ENCODE measurements at regions not wholly inside any gene's neighbourhood (a gene's known extent, or its start where the extent isn't known, plus 50 kb on each side); places are given as distances from the start of the nearest gene placed in this dataset.
A peak's percentile ranks its signal among the peaks of the same experiment; 100 is the strongest.

DNA sequence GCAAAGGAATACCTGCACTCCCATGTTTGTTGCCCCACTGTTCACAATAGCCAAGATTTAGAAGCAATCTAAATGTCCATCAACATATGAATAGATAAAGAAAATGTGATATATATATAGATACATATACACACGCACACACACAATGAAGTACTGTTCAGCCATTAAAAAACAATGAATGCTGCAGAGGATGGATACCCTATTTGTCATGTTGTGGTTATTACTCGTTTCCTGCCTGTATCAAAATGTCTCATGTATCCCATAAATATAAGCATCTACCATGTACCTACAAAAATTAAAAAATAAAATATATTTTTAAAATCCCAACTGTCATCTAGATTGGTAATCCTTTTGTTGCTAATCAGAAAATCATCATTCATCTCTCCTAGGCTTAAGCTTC, 634.8 kb upstream of the ADGRL2 start:
- Histone ChIP-seq H3K4me1 (ENCODE audit: control insufficient read depth in 2 of 3, insufficient read depth in 2 of 3, low read depth in 1 of 3, low read length in 3 of 3) (no peaks in the 10 kb centered on the region), H3K36me3 (ENCODE audit: control insufficient read depth in 2 of 3, insufficient read depth in 3 of 3, low read length in 3 of 3) (no peaks in the 10 kb centered on the region), H3K4me3 (ENCODE audit: low read length in 3 of 3) (no peak overlapping the region), H3K9me3 (ENCODE audit: control insufficient read depth in 2 of 3, insufficient read depth in 1 of 3, low read length in 3 of 3) (peaks cover 0 to 9% (median 0%) of the 10 kb centered on the region in 3 donors), H3K9ac (ENCODE audit: low read length in 3 of 3) (no peak overlapping the region), H3K27ac (ENCODE audit: low read depth in 2 of 2, low read length in 2 of 2) (no peak overlapping the region), H3K27me3 (ENCODE audit: control insufficient read depth, insufficient read depth, low read length) (no peaks in the 10 kb centered on the region)
- TF ChIP-seq CTCF (IDR thresholded peaks at IDR 0.05; ENCODE audit: borderline replicate concordance, extremely low read depth, insufficient read depth): no peak
- intact Hi-C loops (cut with DNase I): no loop called here
- FAIRE-seq (no peak), DNase-seq (no peak)

DNA sequence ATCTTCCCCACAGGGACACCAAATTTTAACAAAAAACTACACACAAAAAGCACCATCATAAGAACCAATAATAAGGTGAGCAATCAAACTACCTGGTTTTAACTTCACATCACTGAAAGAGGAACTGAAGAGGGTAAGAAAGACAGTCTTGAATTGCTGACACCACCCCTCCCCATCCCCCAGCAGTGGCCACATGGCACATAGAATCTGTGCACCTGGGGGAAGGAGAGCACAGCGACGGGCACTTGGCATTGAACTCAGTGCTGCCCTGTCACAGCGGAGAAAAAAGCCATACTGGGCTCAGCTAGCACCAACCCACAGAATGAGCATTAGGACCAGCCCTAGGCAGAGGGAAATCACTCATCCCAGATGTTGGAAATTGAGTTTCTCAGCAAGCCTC, 640.0 kb upstream of the ADGRL2 start:
- intact Hi-C loops (cut with DNase I): no loop called here
- Histone ChIP-seq H3K4me3 (ENCODE audit: low read length in 3 of 3) (no peak overlapping the region), H3K9me3 (ENCODE audit: control insufficient read depth in 2 of 3, insufficient read depth in 1 of 3, low read length in 3 of 3) (peaks cover 0 to 3% (median 0%) of the 10 kb centered on the region in 3 donors), H3K27me3 (ENCODE audit: control insufficient read depth, insufficient read depth, low read length) (no peaks in the 10 kb centered on the region), H3K36me3 (ENCODE audit: control insufficient read depth in 2 of 3, insufficient read depth in 3 of 3, low read length in 3 of 3) (no peaks in the 10 kb centered on the region), H3K4me1 (ENCODE audit: control insufficient read depth in 2 of 3, insufficient read depth in 2 of 3, low read depth in 1 of 3, low read length in 3 of 3) (no peaks in the 10 kb centered on the region), H3K27ac (ENCODE audit: low read depth in 2 of 2, low read length in 2 of 2) (no peak overlapping the region), H3K9ac (ENCODE audit: low read length in 3 of 3) (no peak overlapping the region)
- TF ChIP-seq CTCF (IDR thresholded peaks at IDR 0.05; ENCODE audit: borderline replicate concordance, extremely low read depth, insufficient read depth): no peak
- DNase-seq: no peak
- FAIRE-seq: no peak

- H3K9ac ChIP-seq (ENCODE audit: low read length in 3 of 3): peak overlapping the region in 1 of 3 donors; percentile 28
- intact Hi-C loops (cut with DNase I): no loop called here
- no peak for TF ChIP-seq CTCF (IDR thresholded peaks at IDR 0.05; ENCODE audit: borderline replicate concordance, extremely low read depth, insufficient read depth)
- no peak for FAIRE-seq
- no peaks in the 10 kb centered on the region for H3K27me3 ChIP-seq (ENCODE audit: control insufficient read depth, insufficient read depth, low read length)
- H3K9me3 ChIP-seq (ENCODE audit: control insufficient read depth in 2 of 3, insufficient read depth in 1 of 3, low read length in 3 of 3): no peaks in the 10 kb centered on the region
- DNase-seq: peak in 2 of 5 donors; percentile 55 to 59
- H3K27ac ChIP-seq (ENCODE audit: low read depth in 2 of 2, low read length in 2 of 2): no peak overlapping the region
- no peaks in the 10 kb centered on the region for H3K36me3 ChIP-seq (ENCODE audit: control insufficient read depth in 2 of 3, insufficient read depth in 3 of 3, low read length in 3 of 3)
- no peak overlapping the region for H3K4me3 ChIP-seq (ENCODE audit: low read length in 3 of 3)
- H3K4me1 ChIP-seq (ENCODE audit: control insufficient read depth in 2 of 3, insufficient read depth in 2 of 3, low read depth in 1 of 3, low read length in 3 of 3): no peaks in the 10 kb centered on the region
Observed at GRCh38 chr1:81158592-81158991, 642.1 kb upstream of the ADGRL2 start.

- Histone ChIP-seq H3K9ac (ENCODE audit: low read length in 3 of 3) (no peak overlapping the region), H3K27me3 (ENCODE audit: control insufficient read depth, insufficient read depth, low read length) (no peaks in the 10 kb centered on the region), H3K9me3 (ENCODE audit: control insufficient read depth in 2 of 3, insufficient read depth in 1 of 3, low read length in 3 of 3) (no peaks in the 10 kb centered on the region), H3K4me1 (ENCODE audit: control insufficient read depth in 2 of 3, insufficient read depth in 2 of 3, low read depth in 1 of 3, low read length in 3 of 3) (no peaks in the 10 kb centered on the region), H3K36me3 (ENCODE audit: control insufficient read depth in 2 of 3, insufficient read depth in 3 of 3, low read length in 3 of 3) (no peaks in the 10 kb centered on the region), H3K27ac (ENCODE audit: low read depth in 2 of 2, low read length in 2 of 2) (no peak overlapping the region), H3K4me3 (ENCODE audit: low read length in 3 of 3) (no peak overlapping the region)
- intact Hi-C loops (cut with DNase I): no loop called here
- no peak for DNase-seq
- TF ChIP-seq CTCF (IDR thresholded peaks at IDR 0.05; ENCODE audit: borderline replicate concordance, extremely low read depth, insufficient read depth): no peak
- no peak for FAIRE-seq
Observed at GRCh38 chr1:81157686-81158085, 643.0 kb upstream of the ADGRL2 start.

Measured in kidney (tissue), 13 donors.